ENCODE measurements at regions not wholly inside any gene's neighbourhood (a gene's known extent, or its start where the extent isn't known, plus 50 kb on each side); places are given as distances from the start of the nearest gene placed in this dataset.

GRCh38 chr4:123619895-123620294 is 223.3 kb downstream of the SPRY1 start:
- H3K4me3 ChIP-seq: no peak overlapping the region
- DNase-seq (ENCODE audit: low spot score): no peak
- TF ChIP-seq CTCF (IDR thresholded peaks at IDR 0.05): no peak
- H3K27ac ChIP-seq: peak overlapping the region in 1 of 2 donors; percentile 2

GRCh38 chr4:123621072-123621705 is 224.6 kb downstream of the SPRY1 start:
- no peak overlapping the region for H3K4me3 ChIP-seq
- H3K27ac ChIP-seq: peak overlapping the region; percentile 53 to 75
- TF ChIP-seq CTCF (IDR thresholded peaks at IDR 0.05): no peak
- no peak for DNase-seq (ENCODE audit: low spot score)

- DNase-seq (ENCODE audit: low spot score): no peak
- no peak overlapping the region for H3K4me3 ChIP-seq
- no peak overlapping the region for H3K27ac ChIP-seq
- no peak for TF ChIP-seq CTCF (IDR thresholded peaks at IDR 0.05)
These were observed 226.0 kb downstream of the SPRY1 start for GRCh38 chr4:123622572-123622971.

- TF ChIP-seq CTCF (IDR thresholded peaks at IDR 0.05): no peak
- H3K27ac ChIP-seq: no peak overlapping the region
- no peak for DNase-seq (ENCODE audit: low spot score)
- H3K4me3 ChIP-seq: no peak overlapping the region
These were observed 227.0 kb downstream of the SPRY1 start for GRCh38 chr4:123623611-123624010.

GRCh38 chr4:123624959-123625358 is 228.4 kb downstream of the SPRY1 start:
- no peak overlapping the region for H3K27ac ChIP-seq
- no peak for DNase-seq (ENCODE audit: low spot score)
- TF ChIP-seq CTCF (IDR thresholded peaks at IDR 0.05): no peak
- H3K4me3 ChIP-seq: no peak overlapping the region

GRCh38 chr4:123628288-123628687 is 231.7 kb downstream of the SPRY1 start:
- Histone ChIP-seq H3K4me3 (no peak overlapping the region), H3K27ac (no peak overlapping the region)
- no peak for TF ChIP-seq CTCF (IDR thresholded peaks at IDR 0.05)
- no peak for DNase-seq (ENCODE audit: low spot score)

Measured in coronary artery (tissue), 2 donors.